PC-9 (cell line): ENCODE measurements at regions not wholly inside any gene's neighbourhood (a gene's known extent, or its start where the extent isn't known, plus 50 kb on each side); places are given as distances from the start of the nearest gene placed in this dataset.

Source experiments
- BruUV-seq: library from RNA; stranded (reverse); fragments of 400-500 nt; replicated peaks from 2 replicates; lab custom pipeline; 2021; lab: Mats Ljungman, UMichigan
- CTCF ChIA-PET: fragments of 300-600 bp; sonication (Branson Sonifier 250); formaldehyde crosslinking; loops from one replicate; lab custom pipeline; 2022; ENCODE audit warnings: antibody characterized with exemption; lab: Charles Lee
- POLR2A ChIA-PET: fragments of 300-600 bp; sonication (Branson Sonifier 250); formaldehyde crosslinking; loops from one replicate; lab custom pipeline; 2022; ENCODE audit warnings: antibody characterized with exemption; ENCODE audit not compliant: unreplicated experiment; lab: Charles Lee
- DNase-seq, 2 experiments: peaks; one replicate each; pipeline versions ENCODE4 v3.0.0 to v3.0.0-alpha.2; 2015 to 2022; ENCODE audit warnings: mixed read lengths in 1 of 2
- H2AFZ ChIP-seq: fragments of 200-600 bp; sonication (generic); 2 replicates; pipeline ENCODE4 v1.8.1; 2017; ENCODE audit warnings: antibody characterized with exemption
- H3F3A ChIP-seq: fragments of 200-600 bp; sonication (generic); 2 replicates; pipeline ENCODE4 v1.8.1; 2017; ENCODE audit warnings: antibody characterized with exemption, mild to moderate bottlenecking, low read depth; ENCODE audit not compliant: insufficient read depth
- H3K27ac ChIP-seq: fragments of 200-600 bp; sonication (generic); 2 replicates; pipeline ENCODE4 v1.6.1; 2016; ENCODE audit warnings: mixed run types
- H3K27me3 ChIP-seq: fragments of 200-600 bp; sonication (generic); 2 replicates; pipeline ENCODE4 v1.6.1; 2016; ENCODE audit warnings: low read depth, mixed run types; ENCODE audit not compliant: insufficient read depth
- H3K36me3 ChIP-seq: fragments of 200-600 bp; sonication (generic); 2 replicates; pipeline ENCODE4 v1.6.1; 2016; ENCODE audit warnings: low read depth, mixed run types
- H3K4me1 ChIP-seq: fragments of 200-600 bp; sonication (generic); replicated peaks from 2 replicates; pipeline ENCODE4 v1.6.1; 2016; ENCODE audit warnings: mixed run types; ENCODE audit not compliant: insufficient read depth
- H3K4me2 ChIP-seq: fragments of 200-600 bp; sonication (generic); 2 replicates; pipeline ENCODE4 v1.6.1; 2017; ENCODE audit warnings: mixed run types
- H3K4me3 ChIP-seq: fragments of 200-600 bp; sonication (generic); 2 replicates; pipeline ENCODE4 v1.6.1; 2016; ENCODE audit warnings: mixed run types
- H3K79me2 ChIP-seq: fragments of 200-600 bp; sonication (generic); 2 replicates; pipeline ENCODE4 v1.6.1; 2017; ENCODE audit warnings: low read depth, mixed run types
- H3K9me2 ChIP-seq: fragments of 200-600 bp; sonication (generic); 2 replicates; pipeline ENCODE4 v1.8.1; 2017; ENCODE audit warnings: mild to moderate bottlenecking; ENCODE audit not compliant: insufficient read depth
- H3K9me3 ChIP-seq: fragments of 200-600 bp; sonication (generic); 2 replicates; pipeline ENCODE4 v1.8.1; 2016; ENCODE audit warnings: low read depth; ENCODE audit not compliant: insufficient read depth
- H4K20me1 ChIP-seq: fragments of 200-600 bp; sonication (generic); 2 replicates; pipeline ENCODE4 v1.8.1; 2017; ENCODE audit not compliant: insufficient read depth
- CTCF ChIP-seq: fragments of 200-600 bp; sonication (generic); conservative IDR thresholded peaks from 2 replicates; pipeline ENCODE4 v1.6.1; 2017; ENCODE audit warnings: mixed run types, antibody characterized with exemption, mild to moderate bottlenecking, moderate library complexity
- EZH2 ChIP-seq: fragments of 200-600 bp; sonication (generic); IDR thresholded peaks from 2 replicates; pipeline ENCODE4 v1.8.0; 2017; ENCODE audit warnings: antibody characterized with exemption, low read depth
- intact Hi-C: fragments of 100-400 bp; cut with micrococcal nuclease; formaldehyde crosslinking; loops from one replicate; pipeline ENCODE4 v1.10.0; 2022; ENCODE audit not compliant: unreplicated experiment

GRCh38 chr1:116454940-116455339 is 81.9 kb downstream of the ATP1A1 start:
- no peaks in the 10 kb centered on the region for H3K9me3 ChIP-seq
- intact Hi-C loops, result no loop called here
- TF ChIP-seq CTCF (no peak), EZH2 (no peak)
- ChIA-PET CTCF (no interaction called here), POLR2A (no interaction called here)
- H3K9me2 ChIP-seq, result no peaks in the 10 kb centered on the region
- H3K4me1 ChIP-seq, result peaks cover 52% of the 10 kb centered on the region
- H3K27me3 ChIP-seq, result no peaks in the 10 kb centered on the region
- peaks cover 19% of the 10 kb centered on the region; the same call in 1 of the 2 replicates for H3F3A ChIP-seq
- H4K20me1 ChIP-seq, result no peaks in the 10 kb centered on the region
- no peaks in the 10 kb centered on the region for H3K79me2 ChIP-seq
- no peak overlapping the region for H3K4me3 ChIP-seq
- 0 out of 2 replicates have a peak overlapping the region, but pooled peaks have one; percentile 62 for H3K27ac ChIP-seq
- DNase-seq, result no peak
- no peak overlapping the region for H2AFZ ChIP-seq
- no peaks in the 10 kb centered on the region for H3K36me3 ChIP-seq
- BruUV-seq, result no TSS peak
- H3K4me2 ChIP-seq, result peak overlapping the region; percentile 75; the same call in 1 of the 2 replicates

GRCh38 chr1:116455509-116455908 is 82.5 kb downstream of the ATP1A1 start:
- POLR2A ChIA-PET, result no interaction called here
- Histone ChIP-seq H3K27ac (no peak overlapping the region), H2AFZ (no peak overlapping the region), H3K4me1 (peaks cover 46% of the 10 kb centered on the region), H3K27me3 (no peaks in the 10 kb centered on the region), H3K79me2 (no peaks in the 10 kb centered on the region), H3K4me2 (no peak overlapping the region), H4K20me1 (no peaks in the 10 kb centered on the region), H3K9me2 (no peaks in the 10 kb centered on the region), H3K9me3 (no peaks in the 10 kb centered on the region), H3K4me3 (no peak overlapping the region), H3K36me3 (no peaks in the 10 kb centered on the region), H3F3A (peaks cover 19% of the 10 kb centered on the region; the same call in 1 of the 2 replicates)
- no TSS peak for BruUV-seq
- intact Hi-C loops, result no loop called here
- CTCF ChIA-PET, result interaction anchor here (0.7 kb wide), 1 partner anchor 30 kb away, joined by 3 read pairs; no protein-coding TSS in a partner anchor
- DNase-seq, result no peak
- no peak for TF ChIP-seq EZH2
- TF ChIP-seq CTCF, result no peak

- TF ChIP-seq EZH2 (no peak), CTCF (no peak)
- Histone ChIP-seq H3K4me1 (peaks cover 20% of the 10 kb centered on the region), H3K4me2 (no peak overlapping the region), H3K27ac (no peak overlapping the region), H3K79me2 (no peaks in the 10 kb centered on the region), H3K27me3 (no peaks in the 10 kb centered on the region), H3K36me3 (no peaks in the 10 kb centered on the region), H3K9me3 (no peaks in the 10 kb centered on the region), H3K4me3 (no peak overlapping the region), H3K9me2 (no peaks in the 10 kb centered on the region), H4K20me1 (no peaks in the 10 kb centered on the region), H2AFZ (no peak overlapping the region), H3F3A (peaks cover 14% of the 10 kb centered on the region; the same call in 1 of the 2 replicates)
- intact Hi-C loops, result no loop called here
- ChIA-PET CTCF (no interaction called here), POLR2A (interaction anchor here (0.7 kb wide), 2 partner anchors 16 to 50 kb away, joined by 4 to 5 read pairs; no protein-coding TSS in a partner anchor)
- DNase-seq, result no peak
- BruUV-seq, result no TSS peak
Observed at GRCh38 chr1:116457946-116458604, 85.0 kb downstream of the ATP1A1 start.
